PC-3 (cell line): ENCODE measurements at regions not wholly inside any gene's neighbourhood (a gene's known extent, or its start where the extent isn't known, plus 50 kb on each side); places are given as distances from the start of the nearest gene placed in this dataset.

Source experiments
- ATAC-seq: fragments of 200-7000 bp; cut with Tn5 transposase; 2 replicates; pipeline ENCODE4 v1.9.1; 2020; ENCODE audit warnings: mild to moderate bottlenecking, moderate library complexity
- BruUV-seq: library from RNA; stranded (reverse); fragments of 400-500 nt; replicated peaks from 2 replicates; lab custom pipeline; 2021; lab: Mats Ljungman, UMichigan
- CTCF ChIA-PET: fragments of 300-600 bp; sonication (Branson Sonifier 250); formaldehyde crosslinking; loops from one replicate; lab custom pipeline; 2022; ENCODE audit warnings: antibody characterized with exemption; lab: Charles Lee
- POLR2A ChIA-PET: fragments of 300-600 bp; sonication (Branson Sonifier 250); formaldehyde crosslinking; loops from one replicate; lab custom pipeline; 2022; ENCODE audit warnings: antibody characterized with exemption; ENCODE audit not compliant: unreplicated experiment; lab: Charles Lee
- DNase-seq: peaks from one replicate; pipeline ENCODE4 v3.0.0-alpha.2; 2015
- H2AFZ ChIP-seq: fragments of 300-600 bp; sonication (generic); 2 replicates; pipeline ENCODE4 v1.6.0; 2016; ENCODE audit warnings: antibody characterized with exemption, low read length
- H3F3A ChIP-seq: fragments of 300-600 bp; sonication (generic); one replicate; pipeline ENCODE4 v1.6.0; 2017; ENCODE audit warnings: antibody characterized with exemption, low read length, control low read depth, mild to moderate bottlenecking; ENCODE audit not compliant: unreplicated experiment
- H3K27ac ChIP-seq: fragments of 300-600 bp; sonication (generic); 2 replicates; pipeline ENCODE4 v1.5.1; 2016; ENCODE audit warnings: mild to moderate bottlenecking, low read length
- H3K27me3 ChIP-seq: fragments of 300-600 bp; sonication (generic); 2 replicates; pipeline ENCODE4 v1.6.1; 2016; ENCODE audit warnings: low read length, mixed read lengths
- H3K36me3 ChIP-seq: fragments of 300-600 bp; sonication (generic); 2 replicates; pipeline ENCODE4 v1.6.1; 2016; ENCODE audit warnings: low read depth, mixed run types, low read length, mixed read lengths
- H3K4me1 ChIP-seq: fragments of 300-600 bp; sonication (generic); 2 replicates; pipeline ENCODE4 v1.5.1; 2016; ENCODE audit warnings: low read length; ENCODE audit not compliant: insufficient read depth
- H3K4me2 ChIP-seq: fragments of 300-600 bp; sonication (generic); 2 replicates; pipeline ENCODE4 v1.6.0; 2016; ENCODE audit warnings: low read length
- H3K4me3 ChIP-seq: fragments of 300-600 bp; sonication (generic); 2 replicates; pipeline ENCODE4 v1.5.1; 2016; ENCODE audit warnings: mild to moderate bottlenecking, low read length, mixed read lengths
- H3K79me2 ChIP-seq: fragments of 300-600 bp; sonication (generic); 2 replicates; pipeline ENCODE4 v1.6.1; 2017; ENCODE audit warnings: low read length, mixed read lengths
- H3K9ac ChIP-seq: fragments of 300-600 bp; sonication (generic); 2 replicates; pipeline ENCODE4 v1.6.0; 2016; ENCODE audit warnings: mild to moderate bottlenecking, low read length
- H3K9me2 ChIP-seq: fragments of 300-600 bp; sonication (generic); replicated peaks from 2 replicates; pipeline ENCODE4 v1.6.1; 2016; ENCODE audit warnings: mixed run types, low read length, mixed read lengths
- H3K9me3 ChIP-seq: fragments of 300-600 bp; sonication (generic); 2 replicates; pipeline ENCODE4 v1.6.1; 2016; ENCODE audit warnings: low read length, mixed read lengths
- H4K20me1 ChIP-seq: fragments of 300-600 bp; sonication (generic); 2 replicates; pipeline ENCODE4 v1.6.1; 2016; ENCODE audit warnings: low read length, mixed read lengths
- CTCF ChIP-seq: fragments of 300-600 bp; sonication (generic); conservative IDR thresholded peaks from 2 replicates; pipeline ENCODE4 v1.5.1; 2017; ENCODE audit warnings: antibody characterized with exemption, low read depth, mild to moderate bottlenecking, low read length
- EZH2 ChIP-seq: fragments of 300-600 bp; sonication (generic); IDR thresholded peaks from one replicate; pipeline ENCODE4 v1.6.1; 2017; ENCODE audit warnings: antibody characterized with exemption, mild to moderate bottlenecking, low read length; ENCODE audit not compliant: unreplicated experiment
- EZH2phosphoT487 ChIP-seq: fragments of 300-600 bp; sonication (generic); IDR thresholded peaks from 2 replicates; pipeline ENCODE4 v1.6.1; 2018; ENCODE audit warnings: mild to moderate bottlenecking, antibody characterized with exemption, low read length, borderline replicate concordance
- intact Hi-C: fragments of 100-400 bp; cut with micrococcal nuclease; formaldehyde crosslinking; loops from 2 replicates; pipeline ENCODE4 v1.9.0; 2023

GRCh38 chr2:104163611-104164130, 690.2 kb upstream of the POU3F3 start:
- intact Hi-C loops: no loop called here
- TF ChIP-seq EZH2: no peak
- no peak for TF ChIP-seq EZH2phosphoT487
- no peak for TF ChIP-seq CTCF
- Histone ChIP-seq H3K79me2 (no peaks in the 10 kb centered on the region), H3K4me3 (no peak overlapping the region), H3K9ac (no peak overlapping the region), H2AFZ (no peak overlapping the region), H3K4me2 (no peak overlapping the region), H3F3A (no peaks in the 10 kb centered on the region), H3K9me2 (no peaks in the 10 kb centered on the region), H3K36me3 (no peaks in the 10 kb centered on the region), H3K9me3 (no peaks in the 10 kb centered on the region), H3K4me1 (no peaks in the 10 kb centered on the region), H3K27me3 (peaks cover 20% of the 10 kb centered on the region; the same call in 1 of the 2 replicates), H4K20me1 (no peaks in the 10 kb centered on the region), H3K27ac (no peak overlapping the region)
- DNase-seq: no peak
- POLR2A ChIA-PET: no interaction called here
- CTCF ChIA-PET: no interaction called here
- ATAC-seq: no peak
- BruUV-seq: no TSS peak

GRCh38 chr2:104164721-104165252, 689.1 kb upstream of the POU3F3 start:
- CTCF ChIA-PET: no interaction called here
- intact Hi-C loops: no loop called here

More at GRCh38 chr2:104164721-104165252, 689.1 kb upstream of the POU3F3 start:
- H2AFZ ChIP-seq: no peak overlapping the region
- no peaks in the 10 kb centered on the region for H3K9me2 ChIP-seq
- H3K27ac ChIP-seq: no peak overlapping the region
- POLR2A ChIA-PET: no interaction called here
- no peaks in the 10 kb centered on the region for H3K4me1 ChIP-seq
- no peaks in the 10 kb centered on the region for H3K9me3 ChIP-seq
- H3F3A ChIP-seq: no peaks in the 10 kb centered on the region
- no peak for ATAC-seq
- H3K79me2 ChIP-seq: no peaks in the 10 kb centered on the region
- TF ChIP-seq EZH2phosphoT487 (no peak), EZH2 (no peak), CTCF (no peak)
- no peaks in the 10 kb centered on the region for H4K20me1 ChIP-seq
- H3K4me2 ChIP-seq: no peak overlapping the region
- H3K4me3 ChIP-seq: no peak overlapping the region
- H3K9ac ChIP-seq: no peak overlapping the region
- H3K36me3 ChIP-seq: no peaks in the 10 kb centered on the region
- peaks cover 16% of the 10 kb centered on the region; the same call in 1 of the 2 replicates for H3K27me3 ChIP-seq
- DNase-seq: no peak
- BruUV-seq: no TSS peak
